Stimulated activated CD4-positive, alpha-beta T cell treated with anti-CD3 and anti-CD28 coated beads, Interleukin-4, amount 100 ng/mL, for 1 hour (primary cell): ENCODE measurements at regions not wholly inside any gene's neighbourhood (a gene's known extent, or its start where the extent isn't known, plus 50 kb on each side); places are given as distances from the start of the nearest gene placed in this dataset.

Source experiments
- DNase-seq: peaks from one replicate; pipeline ENCODE4 v3.0.0-alpha.2; 2020

- DNase-seq, result no peak
Measured at GRCh38 chr3:150116196-150116595, 145.5 kb upstream of the PFN2 start.

DNA sequence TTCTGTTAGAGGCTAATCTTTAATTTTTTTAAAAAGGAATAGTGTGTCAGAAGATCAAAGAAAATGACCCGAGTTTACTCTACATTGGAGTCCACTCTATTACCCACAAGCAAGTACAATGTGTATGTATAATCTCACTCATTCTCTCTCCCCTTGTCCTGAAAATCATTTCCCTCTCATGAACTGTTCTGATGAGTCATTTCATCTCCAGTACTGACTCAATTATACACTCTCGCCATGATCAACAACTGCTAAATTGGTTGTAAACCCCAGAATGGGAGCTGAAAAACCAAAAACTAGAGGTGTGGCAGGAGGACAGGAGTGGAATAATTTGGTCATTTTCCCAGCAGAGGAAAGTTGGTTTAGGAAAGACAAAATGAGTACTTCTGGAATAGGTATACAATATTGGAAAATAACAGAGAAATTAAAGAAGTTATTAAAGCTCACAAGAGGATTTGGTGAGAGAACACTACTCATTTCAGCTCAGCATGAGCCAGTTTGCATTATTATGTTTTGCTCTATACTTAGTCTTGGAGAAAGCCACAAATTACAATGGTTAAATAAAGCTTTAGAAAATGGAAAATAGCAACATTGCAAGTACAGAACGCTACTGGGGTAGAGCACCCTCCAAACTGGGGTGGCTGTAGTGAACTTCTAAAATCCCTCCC is 144.3 kb upstream of the PFN2 start:
- no peak for DNase-seq

- DNase-seq, result no peak
Measured at GRCh38 chr3:150114273-150114672, 143.6 kb upstream of the PFN2 start.

DNA sequence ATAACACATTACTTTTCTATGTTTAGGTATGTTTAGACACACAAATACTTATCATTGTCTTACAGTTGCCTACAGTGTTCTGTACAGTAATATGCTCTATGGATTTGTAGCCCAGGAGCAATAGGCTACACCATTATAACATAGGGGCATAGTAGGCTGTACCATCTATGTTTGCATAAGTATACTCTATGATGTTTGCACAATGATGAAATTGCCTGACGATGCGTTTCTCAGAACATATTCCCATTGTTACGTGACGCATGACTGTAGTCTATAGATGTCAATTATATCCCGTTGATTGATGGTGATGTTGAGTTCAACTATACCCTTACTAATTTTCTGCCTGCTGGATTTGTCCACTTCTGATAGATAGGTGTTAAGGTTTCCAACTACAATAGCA is 139.4 kb upstream of the PFN2 start:
- no peak for DNase-seq

DNA sequence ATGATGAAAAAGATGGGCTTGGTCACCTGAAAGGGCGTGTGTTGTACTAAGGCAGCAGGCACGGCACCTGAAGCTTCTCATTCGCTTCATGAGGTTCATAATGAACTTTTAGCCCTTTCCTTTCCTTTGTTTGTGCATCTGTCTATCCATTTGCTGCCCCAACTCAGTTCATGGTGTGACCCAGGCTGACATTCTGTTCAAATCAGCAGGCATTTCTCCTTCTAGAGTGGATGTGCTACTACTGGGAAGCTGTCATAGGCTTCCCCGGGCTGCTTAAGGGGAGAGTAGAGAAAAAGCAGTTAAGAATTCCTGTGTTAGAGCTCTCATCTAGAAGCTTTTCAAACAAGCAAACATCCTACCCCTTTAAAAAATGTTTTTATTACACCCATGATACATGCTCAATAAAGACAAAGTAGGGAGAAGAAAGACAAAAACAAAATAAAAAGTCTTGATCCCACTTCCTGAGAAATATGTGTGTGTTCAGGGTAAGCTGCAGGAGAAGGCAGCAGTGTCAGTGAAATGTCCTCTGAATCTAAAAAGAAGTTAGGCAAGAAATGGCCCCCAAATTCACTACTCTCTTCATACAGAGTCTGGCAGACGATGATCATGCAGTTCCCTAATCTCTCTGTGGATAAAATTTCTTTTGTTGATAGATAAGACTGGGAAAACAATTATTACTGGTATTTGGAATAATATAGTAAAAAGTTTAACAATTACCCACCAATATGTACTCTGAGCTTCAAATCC is 136.9 kb upstream of the PFN2 start:
- DNase-seq, result no peak

DNA sequence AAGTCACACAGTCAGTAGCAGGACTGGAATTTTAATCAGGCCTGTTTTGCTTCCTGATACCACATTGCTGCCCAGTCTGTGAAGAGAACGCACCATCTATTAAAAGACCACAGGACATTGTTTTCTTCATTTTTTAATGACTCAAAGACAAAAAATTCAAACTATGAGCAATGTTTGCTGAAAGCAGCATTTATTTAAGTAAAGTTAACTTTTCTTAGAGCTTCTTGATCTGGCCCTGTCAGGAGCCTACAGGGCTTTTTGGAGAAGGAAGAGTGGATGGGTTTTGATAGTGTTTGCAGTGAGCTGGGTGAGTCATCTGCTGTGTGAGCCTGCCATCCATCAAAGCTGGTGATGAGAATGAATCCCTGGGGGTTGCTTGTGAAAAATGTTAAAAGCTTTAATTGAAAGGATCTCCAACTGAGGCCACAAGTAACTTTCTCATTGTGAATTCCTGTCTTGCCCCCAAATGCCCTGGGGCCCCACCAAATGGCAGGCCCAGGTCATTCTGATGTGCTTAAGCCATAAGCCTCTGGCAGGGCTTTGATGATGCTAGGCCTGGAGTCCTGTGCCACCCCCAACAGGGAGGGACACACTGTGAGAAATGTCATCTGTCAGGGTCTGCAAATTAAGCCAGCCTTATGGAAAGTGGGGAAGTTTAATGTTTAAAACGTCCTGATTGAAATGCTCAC is 136.2 kb upstream of the PFN2 start:
- DNase-seq, result no peak

DNA sequence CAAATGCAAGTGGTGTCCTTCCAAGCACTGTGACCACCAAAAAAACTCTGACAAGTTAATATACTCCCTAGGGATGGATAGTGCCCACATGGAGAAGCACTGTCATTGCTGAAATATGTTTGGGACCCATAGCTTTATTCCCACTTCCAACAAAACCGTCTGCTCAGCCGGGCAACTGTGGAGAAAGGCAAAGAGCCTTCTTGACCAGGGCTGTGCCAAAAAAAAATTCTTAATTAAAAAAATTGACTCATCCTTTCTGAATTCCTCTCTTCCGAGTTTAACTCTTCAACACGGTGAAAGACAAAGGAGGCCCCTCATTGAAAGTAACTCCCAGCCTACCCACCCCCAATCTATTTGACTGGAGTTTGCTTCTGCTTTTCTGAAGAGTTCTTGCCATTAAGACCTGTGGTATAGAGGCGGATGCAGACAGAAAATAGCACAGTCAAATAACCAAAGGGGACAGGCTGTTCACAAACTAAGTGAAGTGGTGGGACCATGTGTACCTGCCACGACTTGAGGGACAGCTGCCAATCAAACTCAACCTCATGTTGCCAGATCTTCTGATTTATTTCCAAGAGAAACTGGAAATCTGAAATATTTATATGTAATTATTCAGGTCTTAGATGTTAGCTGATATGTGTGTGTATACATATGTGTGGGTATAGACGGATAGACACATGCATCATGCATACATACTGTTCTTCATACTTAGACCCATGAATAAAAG is 135.4 kb upstream of the PFN2 start:
- no peak for DNase-seq

DNA sequence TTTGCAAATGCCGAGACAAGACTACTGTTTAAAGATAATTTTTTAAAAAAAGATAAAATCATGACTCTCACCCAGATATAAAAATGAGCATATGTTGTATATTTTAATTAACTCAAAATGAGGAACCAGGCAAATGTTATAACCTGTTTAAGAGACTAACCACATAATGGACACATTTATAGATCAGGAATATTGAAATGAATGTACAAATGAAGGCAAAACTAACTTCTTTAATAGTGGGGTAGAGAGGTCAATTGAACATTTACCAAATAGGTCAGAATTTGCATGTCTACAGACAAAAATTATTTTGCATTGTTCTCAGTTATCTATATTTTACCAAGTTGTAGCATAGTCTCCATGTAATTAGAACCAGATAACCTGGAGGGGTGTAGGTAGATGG is 134.3 kb upstream of the PFN2 start:
- DNase-seq, result no peak

DNA sequence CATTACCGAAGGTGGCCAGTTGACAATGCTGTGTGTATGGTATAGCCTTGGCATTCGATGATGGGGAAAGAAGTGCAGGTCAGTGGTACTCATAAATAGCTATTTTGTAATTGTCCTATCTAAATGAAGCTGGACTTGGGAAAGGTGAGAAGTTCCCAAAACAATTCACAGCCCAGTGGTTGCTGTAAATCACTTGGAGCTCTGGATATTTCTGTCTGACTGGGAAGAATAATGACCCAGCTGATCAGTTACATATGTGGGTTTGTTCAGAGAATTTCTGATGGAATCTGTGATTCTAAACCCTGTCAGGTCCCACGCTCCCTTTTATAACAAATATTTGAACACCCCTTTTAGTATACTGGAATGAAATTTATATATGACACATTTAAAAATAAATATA is 133.9 kb upstream of the PFN2 start:
- DNase-seq, result no peak

DNA sequence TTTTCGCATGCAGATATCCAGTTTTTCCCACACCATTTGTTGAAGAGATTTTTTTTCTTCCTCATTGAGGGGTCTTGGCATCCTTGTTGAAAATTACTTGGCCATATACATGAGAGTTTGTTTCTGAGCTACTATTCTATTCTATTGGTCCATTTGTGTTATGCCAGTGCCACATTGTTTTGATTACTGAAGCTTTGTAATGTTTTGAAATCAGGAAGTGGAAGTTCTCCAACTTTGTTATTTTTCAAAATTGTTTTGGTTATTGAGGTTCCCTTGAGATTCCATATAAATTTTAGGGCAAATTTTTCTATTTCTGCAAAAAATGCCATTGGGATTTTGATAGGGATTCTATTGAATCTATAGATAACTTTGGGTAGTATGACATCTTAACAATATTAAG is 130.3 kb upstream of the PFN2 start:
- no peak for DNase-seq

DNA sequence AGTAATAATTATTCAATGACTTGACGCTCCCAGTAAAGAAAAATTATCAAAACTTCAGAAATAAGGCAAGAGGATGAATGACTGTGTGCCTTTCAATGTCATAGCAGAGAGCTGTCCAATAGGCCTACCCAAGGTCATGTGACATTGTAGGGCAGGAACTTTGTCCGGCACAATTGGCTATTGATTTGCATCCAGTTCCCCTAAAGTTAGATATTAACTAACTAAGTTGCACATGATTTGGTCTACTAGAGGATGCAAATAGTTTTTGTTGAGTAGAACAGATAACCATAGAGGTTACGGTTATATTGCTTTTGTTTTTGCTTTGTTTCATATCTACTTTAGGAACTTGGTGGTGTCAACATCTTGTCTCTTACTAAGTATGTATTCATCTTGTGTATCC is 127.9 kb upstream of the PFN2 start:
- DNase-seq, result no peak

- DNase-seq, result no peak
Measured at GRCh38 chr3:150097588-150097890, 126.8 kb upstream of the PFN2 start.

GRCh38 chr3:150096700-150097587 is 126.2 kb upstream of the PFN2 start:
- no peak for DNase-seq

DNA sequence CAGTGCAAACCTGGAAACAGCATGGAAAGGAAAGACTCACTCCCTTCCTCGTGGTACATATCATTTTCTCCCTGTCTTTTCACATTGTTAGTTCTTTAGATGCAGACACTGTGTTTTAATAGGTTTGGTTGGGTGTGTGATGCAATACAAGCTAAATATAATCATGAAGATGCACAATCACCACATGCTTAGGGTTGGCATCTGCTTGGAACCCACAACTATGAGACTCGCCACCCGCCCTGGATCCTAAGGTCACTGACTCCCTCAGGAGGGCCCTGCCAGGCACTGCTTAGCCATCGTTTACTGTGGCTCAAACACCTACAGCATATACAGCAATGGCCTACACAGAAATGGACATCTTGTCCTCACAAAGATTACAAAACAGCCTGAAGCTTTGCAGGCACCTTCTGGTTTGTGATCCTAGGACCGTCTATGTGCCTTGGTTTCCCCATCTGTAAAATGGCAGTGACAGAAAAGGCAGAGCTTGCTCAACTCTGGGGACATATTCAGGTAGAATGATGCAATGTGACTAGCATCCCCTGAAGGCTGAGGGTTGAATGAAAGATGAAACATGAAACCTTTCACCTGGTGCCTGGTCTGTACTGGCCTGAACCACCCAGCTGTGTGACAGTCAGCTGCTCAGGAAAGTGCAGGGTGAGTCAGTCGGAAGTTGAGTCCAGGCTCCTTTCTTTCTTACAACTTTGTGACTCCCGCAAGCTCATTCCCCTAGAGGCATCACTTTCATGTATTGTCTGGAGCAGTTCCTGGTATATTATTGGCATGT is 123.6 kb upstream of the PFN2 start:
- no peak for DNase-seq

GRCh38 chr3:150091626-150092025 is 120.9 kb upstream of the PFN2 start:
- no peak for DNase-seq

DNA sequence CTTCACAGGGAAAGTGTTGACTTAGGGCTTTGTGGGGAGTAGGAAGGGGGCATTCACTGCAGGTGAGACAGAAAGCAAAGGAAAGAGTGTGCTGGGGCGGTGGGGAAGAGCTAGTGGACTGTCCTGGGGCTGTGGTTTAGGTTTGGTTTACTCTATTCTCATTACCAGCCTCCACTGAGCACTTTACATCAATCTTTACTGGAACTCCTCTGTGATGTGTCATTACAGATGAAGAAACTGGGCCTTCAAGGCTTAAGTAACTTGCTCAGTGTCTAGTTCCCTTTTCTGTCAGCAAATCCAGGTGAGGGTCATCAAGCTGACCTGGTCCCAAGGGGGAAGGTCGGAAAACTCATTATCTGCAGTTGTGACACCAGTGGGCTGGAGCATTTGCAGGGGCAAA is 120.2 kb upstream of the PFN2 start:
- DNase-seq, result no peak

- DNase-seq, result no peak
Measured at GRCh38 chr3:150090006-150090405, 119.3 kb upstream of the PFN2 start.

GRCh38 chr3:150084128-150084527 is 113.4 kb upstream of the PFN2 start:
- DNase-seq, result no peak

- no peak for DNase-seq
Measured at GRCh38 chr3:150083655-150084042, 113.0 kb upstream of the PFN2 start.

DNA sequence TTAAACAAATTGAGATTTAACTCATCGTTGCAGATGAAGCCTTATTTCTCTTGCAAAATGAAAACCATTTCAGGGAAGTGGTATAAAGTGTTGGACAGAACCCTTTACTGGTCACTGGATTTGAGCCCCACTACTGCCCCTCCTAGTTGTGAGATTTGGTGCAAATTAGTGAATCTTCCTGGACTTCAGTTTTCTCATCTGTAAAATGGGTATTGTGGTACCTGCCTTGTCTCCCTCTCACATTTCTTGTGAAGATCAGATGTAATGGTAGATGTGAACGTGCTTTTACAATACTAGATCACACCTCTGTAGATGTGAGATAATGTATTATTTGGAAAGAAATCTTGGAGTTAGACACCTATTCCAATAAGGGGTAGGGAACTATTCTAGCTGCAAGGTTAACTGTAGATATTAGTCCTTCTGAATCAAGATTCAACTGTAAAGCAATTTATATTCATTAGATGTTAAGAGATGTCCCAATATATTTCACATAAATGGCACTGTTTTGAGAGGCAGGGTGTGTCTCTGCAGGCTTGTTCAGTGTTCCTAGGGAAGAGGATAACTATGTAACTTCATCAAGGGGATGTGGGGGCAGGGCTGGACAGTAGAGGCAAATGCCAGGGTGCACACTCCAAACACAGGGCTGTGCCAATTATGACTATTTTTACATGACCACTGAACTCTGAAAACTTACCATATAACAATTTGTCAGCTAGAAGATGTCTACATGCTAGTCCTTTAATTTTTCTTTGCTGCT is 112.4 kb upstream of the PFN2 start:
- DNase-seq, result no peak

DNA sequence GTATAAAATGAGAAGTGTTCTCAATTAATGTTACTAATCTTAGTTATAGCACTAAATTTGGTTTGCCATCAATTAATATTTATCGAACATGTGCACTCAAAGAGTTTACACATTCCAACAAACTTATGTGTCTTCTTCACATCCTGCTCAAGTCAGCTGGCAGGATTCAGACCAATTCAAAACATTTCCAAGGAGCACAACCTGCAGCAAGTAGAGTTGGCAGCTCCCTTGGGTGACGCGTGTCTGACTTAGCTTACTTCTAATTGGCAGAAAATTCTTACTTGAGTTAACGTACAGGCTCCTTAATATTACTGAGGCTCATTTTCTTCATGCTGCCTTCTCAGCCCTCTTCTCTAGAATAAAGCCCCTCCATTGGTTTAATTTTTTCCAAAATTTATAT is 110.4 kb upstream of the PFN2 start:
- no peak for DNase-seq
